T-helper 2 cell treated with Interferon-gamma antibody and Interleukin-4, amounts not matched to agents 100 ng/mL and 5 ng/mL, for 36 hours (primary cell): ENCODE measurements at regions not wholly inside any gene's neighbourhood (a gene's known extent, or its start where the extent isn't known, plus 50 kb on each side); places are given as distances from the start of the nearest gene placed in this dataset.
"Not testable (repeated sequence)": the region's sequence is repeated elsewhere in the genome, so short reads cannot be mapped to it uniquely, and the experiment has no call there.

Experiments
- intact Hi-C: fragments of 100-400 bp; cut with micrococcal nuclease; formaldehyde crosslinking; loops from one replicate; pipeline ENCODE4 v1.15.1; 2023

- intact Hi-C loops: not testable (repeated sequence)
Observed at GRCh38 chr9:124177522-124177921, 80.2 kb upstream of the NEK6 start.

DNA sequence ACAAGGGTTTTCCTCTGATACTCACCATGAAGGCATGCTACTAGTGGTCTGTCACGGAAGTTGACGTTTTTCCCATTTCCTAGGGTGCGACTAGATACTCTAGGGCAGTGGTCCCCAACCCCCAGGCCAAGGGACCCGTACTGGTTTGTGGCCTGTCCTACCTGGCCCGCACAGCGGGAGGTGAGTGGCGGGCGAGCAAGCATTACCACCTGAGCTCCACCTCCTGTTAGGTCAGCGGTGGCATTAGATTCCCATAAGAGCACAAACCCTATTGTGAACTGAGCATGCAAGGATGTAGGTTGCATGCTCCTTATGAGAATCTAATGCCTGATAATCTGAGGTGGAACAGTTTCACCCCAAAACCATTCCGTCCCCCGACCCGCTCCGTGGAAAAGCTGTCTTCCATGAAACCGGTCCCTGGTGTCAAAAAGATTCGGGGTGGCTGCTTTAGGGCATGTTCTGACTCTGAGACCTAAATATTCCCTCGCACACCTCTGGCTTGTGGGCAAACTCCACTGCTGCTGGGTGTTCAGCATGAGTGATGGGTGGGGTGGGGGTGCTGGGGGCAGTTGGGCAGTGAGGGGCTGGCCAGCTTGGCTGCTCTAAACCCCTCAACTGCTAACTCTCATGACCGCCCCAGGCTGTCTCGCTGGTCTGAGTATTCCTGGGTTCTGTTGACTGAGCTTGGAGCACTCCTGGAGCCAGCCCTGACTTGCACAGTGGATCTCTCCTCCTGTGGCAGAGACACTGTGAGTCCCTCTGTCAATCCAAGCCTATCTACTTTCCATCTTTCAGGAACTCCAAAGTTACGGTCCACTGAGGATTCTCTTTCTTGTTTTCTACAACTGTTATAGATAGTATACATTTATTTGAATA, 78.3 kb upstream of the NEK6 start:
- intact Hi-C loops: no loop called here

DNA sequence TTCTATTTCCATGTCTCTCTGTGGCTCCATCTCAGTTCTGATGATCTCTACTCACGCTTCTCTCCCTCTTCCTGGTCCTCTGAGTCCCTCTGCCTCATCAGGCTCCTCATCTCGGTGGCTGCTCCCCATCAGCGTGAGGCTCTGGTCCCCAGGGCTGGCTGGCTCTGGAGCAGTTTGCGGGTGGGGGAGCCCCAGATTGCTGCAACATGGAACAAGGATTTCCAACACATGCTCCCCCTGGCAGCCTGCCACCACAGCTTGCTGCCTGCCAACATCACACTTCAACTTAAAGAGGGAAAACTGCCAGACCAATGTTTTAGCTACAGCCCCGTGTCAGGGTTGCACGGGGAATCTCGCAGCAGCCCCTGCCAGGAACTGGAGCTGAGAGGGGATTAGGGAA, 77.2 kb upstream of the NEK6 start:
- intact Hi-C loops: no loop called here

DNA sequence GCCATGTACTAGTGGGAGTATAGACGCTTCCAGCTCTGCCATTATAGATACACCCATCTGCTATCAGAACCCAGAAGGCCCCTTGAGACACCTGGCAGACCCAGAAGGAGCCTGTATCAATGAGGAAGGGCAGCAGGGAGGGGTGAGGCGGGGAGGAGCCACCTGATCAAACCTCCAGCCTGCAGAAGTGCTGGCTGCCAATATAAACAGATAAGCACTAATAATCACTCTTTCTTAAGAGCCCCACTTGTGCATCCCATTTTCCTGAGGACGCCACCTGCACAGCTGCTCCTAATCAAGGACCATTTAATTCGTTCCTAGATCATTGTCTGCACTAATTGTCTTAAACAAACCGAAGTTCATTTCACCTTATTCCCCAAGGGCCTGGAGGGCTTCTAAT, 75.0 kb upstream of the NEK6 start:
- intact Hi-C loops: no loop called here

DNA sequence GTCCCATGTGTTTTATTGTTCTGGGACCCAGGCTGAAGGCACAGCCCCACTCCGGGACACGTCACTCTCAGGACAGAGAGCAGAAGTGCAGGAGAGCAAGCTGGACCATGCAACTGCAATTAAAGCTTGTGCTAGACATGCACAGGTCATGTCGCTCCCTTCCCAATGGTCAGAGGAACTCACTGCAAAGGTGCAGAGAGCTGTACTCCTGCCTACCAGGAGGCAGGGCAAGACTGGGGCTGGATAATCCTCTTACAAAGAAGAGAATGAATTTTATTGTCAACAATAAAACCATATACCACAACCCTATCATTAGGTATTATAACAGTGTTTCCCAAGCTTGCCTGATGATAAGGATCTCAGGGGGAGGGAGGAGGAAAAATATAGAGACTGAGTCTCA, 74.0 kb upstream of the NEK6 start:
- intact Hi-C loops: no loop called here

DNA sequence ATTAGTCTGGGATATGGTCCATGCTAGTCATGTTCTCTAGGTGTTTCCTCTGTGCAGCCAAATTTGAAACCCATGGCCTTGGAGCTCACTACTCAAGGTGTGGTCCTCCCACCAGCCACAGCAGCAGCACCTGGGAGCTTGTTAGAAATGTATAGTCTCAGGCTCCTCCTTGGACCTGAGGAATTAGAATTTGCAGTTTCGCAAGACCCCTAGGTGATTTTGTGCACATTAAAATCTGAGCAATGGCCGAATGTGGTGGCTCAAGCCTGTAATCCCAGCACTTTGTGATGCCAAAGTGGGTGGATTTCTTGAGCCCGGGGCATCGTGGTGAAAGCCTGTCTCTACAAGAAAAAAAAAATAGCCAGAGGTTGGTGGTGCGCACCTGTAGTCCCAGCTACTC, 72.3 kb upstream of the NEK6 start:
- intact Hi-C loops: no loop called here

DNA sequence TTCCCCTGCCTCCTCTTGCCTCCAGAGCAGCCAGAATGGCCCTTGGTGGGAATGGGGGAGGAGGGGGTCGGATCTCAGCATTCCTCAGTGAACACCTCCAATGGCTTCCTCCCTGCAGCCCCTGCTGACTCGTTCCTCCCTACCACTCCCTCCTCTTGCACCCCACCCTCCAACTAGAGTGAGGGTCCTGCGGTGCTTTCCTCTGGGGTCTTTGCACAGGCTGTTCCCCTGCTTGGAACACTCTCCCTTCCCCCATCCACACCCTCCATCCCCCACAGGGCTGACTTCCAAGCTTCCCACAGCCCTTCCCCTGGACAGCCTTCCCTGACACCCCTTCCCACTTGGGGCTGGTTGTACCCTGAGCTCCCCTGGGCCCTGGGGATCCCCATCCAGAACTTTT, 70.4 kb upstream of the NEK6 start:
- intact Hi-C loops: no loop called here

- intact Hi-C loops: no loop called here
Observed at GRCh38 chr9:124188331-124189110, 69.2 kb upstream of the NEK6 start.

DNA sequence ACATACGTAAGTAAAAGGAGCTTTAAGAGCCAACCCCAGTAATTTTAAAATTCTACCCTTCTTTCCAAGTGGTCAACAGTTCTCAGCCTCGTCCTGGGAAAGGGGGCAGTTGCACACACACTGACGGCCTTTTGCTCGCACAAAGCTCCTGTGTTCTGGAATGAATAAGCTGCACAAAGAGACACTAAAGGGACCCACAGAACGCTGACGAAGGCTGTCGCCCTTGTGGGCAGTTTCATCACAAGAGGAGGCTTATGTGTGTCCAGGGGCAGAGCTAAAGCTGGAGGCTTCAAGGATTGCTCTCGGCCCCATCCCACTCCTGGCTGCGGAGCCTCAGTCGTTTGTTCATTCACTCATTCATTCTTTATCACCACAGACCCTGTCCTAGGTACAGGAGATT, 67.0 kb upstream of the NEK6 start:
- intact Hi-C loops: no loop called here

- intact Hi-C loops: no loop called here
Observed at GRCh38 chr9:124191691-124192395, 65.9 kb upstream of the NEK6 start.

GRCh38 chr9:124196814-124197176, 61.0 kb upstream of the NEK6 start:
- intact Hi-C loops: no loop called here

DNA sequence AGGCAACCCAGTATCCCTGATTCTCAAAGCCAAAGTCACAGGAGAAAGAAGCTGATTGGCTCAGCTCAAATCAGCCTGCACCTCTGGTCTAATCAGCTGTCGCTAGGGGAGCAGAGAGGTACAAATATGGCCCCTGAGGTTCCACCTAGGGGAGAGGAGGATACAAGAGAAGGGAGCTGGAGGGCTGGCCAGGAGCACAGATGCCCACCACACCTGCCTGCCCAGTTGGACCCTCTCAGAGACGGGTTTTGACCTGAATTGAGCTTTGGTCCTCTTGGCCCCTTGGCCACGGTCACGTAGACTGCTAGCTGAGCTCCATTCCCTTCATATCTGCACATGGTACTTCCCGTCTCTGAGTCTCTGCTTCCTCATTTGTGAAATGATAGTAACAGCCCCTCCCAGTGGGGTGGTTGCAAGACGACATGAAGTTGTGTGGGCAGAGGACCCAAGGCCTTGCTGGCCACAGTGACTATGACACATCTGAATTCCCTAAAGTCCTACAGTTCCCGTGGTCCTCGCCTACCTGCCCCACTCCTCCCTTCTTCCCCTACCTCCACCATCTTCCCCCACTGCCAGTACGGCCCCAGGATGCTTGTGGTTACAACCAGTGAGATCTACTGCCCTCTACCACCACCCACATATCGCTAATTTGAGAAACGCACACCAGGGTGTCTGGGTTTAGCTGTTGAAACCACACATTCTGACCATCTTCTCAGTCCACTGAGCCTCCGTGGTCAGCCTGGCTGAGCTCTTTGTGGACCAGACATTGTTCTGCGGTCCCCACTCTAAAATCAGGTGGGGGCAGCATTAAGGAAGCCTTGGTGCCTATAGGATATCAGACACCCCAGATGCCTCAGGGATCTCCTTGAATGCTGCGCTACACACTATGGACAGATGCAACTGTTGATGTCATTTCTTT, 60.3 kb upstream of the NEK6 start:
- intact Hi-C loops: no loop called here

DNA sequence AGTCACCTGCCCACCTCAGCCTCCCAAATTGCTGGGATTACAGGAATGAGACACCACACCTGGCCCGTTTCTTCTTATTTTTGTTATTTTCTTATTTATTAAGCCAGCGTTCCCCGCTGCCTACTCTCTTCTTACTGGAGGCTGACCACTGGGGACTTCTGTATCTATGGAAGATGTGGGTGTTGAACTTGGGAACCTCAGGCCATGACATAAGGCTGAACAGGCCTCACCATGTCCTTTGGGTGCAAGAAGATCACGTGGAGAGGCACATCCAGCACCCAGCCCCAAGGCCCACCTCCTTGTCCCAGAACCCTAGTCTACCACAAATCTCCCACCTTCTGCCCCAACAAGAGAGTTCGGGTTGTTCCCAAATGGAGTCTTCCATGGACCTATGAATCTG, 59.4 kb upstream of the NEK6 start:
- intact Hi-C loops: no loop called here

DNA sequence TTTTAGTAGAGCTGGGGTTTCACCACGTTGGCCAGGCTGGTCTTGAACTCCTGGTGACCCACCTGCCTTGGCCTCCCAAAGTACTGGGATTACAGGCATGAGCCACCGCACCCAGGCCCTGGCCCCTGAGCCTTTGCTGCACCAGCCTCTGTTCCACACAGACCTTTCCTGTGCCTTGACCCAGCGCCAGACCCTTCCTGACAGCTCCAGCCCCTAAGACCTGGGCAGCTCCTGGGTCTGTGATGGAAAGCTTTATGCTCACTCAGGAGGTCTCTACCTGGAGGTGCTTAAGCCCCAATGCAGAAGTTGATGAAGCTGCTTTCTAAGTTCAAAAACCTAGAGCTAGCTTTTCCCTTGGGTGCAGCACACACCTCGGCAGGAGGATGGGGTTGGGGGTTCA, 58.8 kb upstream of the NEK6 start:
- intact Hi-C loops: no loop called here

- intact Hi-C loops: no loop called here
Observed at GRCh38 chr9:124199474-124199873, 58.3 kb upstream of the NEK6 start.

- intact Hi-C loops: loop anchor here (1.0 to 2.0 kb wide), 4 partner anchors 14 to 84 kb away; no protein-coding TSS in a partner anchor
Observed at GRCh38 chr9:124202447-124202971, 55.2 kb upstream of the NEK6 start.

DNA sequence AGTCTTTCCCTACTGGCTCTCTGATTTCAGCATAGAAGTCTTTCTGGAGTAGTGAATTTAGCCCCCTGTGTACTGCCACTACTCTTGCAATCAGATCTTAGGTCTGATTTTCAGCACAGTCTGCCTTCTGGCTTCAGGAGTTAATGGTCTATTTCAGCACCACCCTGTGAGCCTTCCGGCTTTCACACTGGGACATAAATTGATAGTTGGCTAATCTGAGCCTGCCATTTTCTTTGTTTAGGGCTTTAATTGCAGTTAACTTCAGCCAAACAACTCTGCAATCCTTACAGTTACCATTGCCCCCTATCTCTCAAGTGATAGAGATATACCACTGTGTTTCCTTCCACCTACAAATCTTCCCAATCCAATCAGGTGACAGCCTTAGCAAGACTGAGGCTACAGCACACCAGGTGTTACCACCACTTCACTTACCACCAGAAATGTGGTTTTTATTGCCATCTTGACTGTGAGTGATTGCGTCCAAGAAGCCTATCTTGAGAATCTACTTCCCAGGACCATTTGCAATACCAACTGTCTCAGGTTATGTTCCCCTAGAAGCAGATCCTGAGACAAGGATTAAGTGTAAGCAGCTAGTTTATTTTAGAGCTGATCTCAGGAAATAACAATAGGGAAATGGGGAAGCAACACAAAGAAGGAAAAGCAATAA, 51.9 kb upstream of the NEK6 start:
- intact Hi-C loops: no loop called here

GRCh38 chr9:124206391-124206790, 51.4 kb upstream of the NEK6 start:
- intact Hi-C loops: no loop called here
